A549 (cell line): ENCODE measurements at regions not wholly inside any gene's neighbourhood (a gene's known extent, or its start where the extent isn't known, plus 50 kb on each side); places are given as distances from the start of the nearest gene placed in this dataset.

Experiments used
- CHD4 ChIP-seq: fragments of 200-600 bp; sonication (generic); IDR thresholded peaks from 2 replicates; pipeline ENCODE4 v1.6.1; 2016; ENCODE audit warnings: antibody characterized with exemption, mild to moderate bottlenecking, borderline replicate concordance
- MAZ ChIP-seq: fragments of 150-350 bp; IDR thresholded peaks from 2 replicates; pipeline ENCODE4 v1.6.1; 2014; ENCODE audit warnings: antibody characterized with exemption, low read depth, low read length, borderline replicate concordance
- MYC ChIP-seq: IDR thresholded peaks from 2 replicates; pipeline ENCODE4 v1.6.1; 2012; ENCODE audit warnings: mild to moderate bottlenecking, inconsistent platforms, low read length, improper control_type of control experiment, borderline replicate concordance
- POLR2A ChIP-seq: IDR thresholded peaks from 2 replicates; pipeline ENCODE4 v1.6.1; 2012; ENCODE audit warnings: mild to moderate bottlenecking, low read length
- RAD21 ChIP-seq, 2 experiments: fragments of >200 bp in 1 of 2; sonication (Bioruptor Twin) in 1 of 2; formaldehyde crosslinking in 1 of 2; IDR thresholded peaks in 1 of 2; conservative IDR thresholded peaks in 1 of 2; 2 replicates in 1 of 2; 3 replicates in 1 of 2; pipeline ENCODE4 v1.6.1; 2012 to 2018; ENCODE audit warnings: inconsistent platforms in 1 of 2
- RFX5 ChIP-seq: fragments of 450-650 bp; IDR thresholded peaks from 2 replicates; pipeline ENCODE4 v1.7.1; 2014; ENCODE audit warnings: antibody characterized with exemption, mild to moderate bottlenecking, moderate library complexity
- SREBF2 ChIP-seq: fragments of 450-650 bp; IDR thresholded peaks from 2 replicates; pipeline ENCODE4 v1.6.1; 2014; ENCODE audit warnings: mild to moderate bottlenecking, moderate library complexity
- TF ChIP-seq, protein P1 (sequence below): fragments of >200 bp; sonication (Bioruptor Twin); formaldehyde crosslinking; IDR thresholded peaks from 3 replicates; pipeline ENCODE4 v1.5.1; 2016
- TF ChIP-seq, protein P2 (sequence below): IDR thresholded peaks from 2 replicates; pipeline ENCODE4 v1.6.1; 2012
- TF ChIP-seq, protein P3 (sequence below): fragments of 200-600 bp; sonication (generic); IDR thresholded peaks from 2 replicates; pipeline ENCODE4 v1.6.1; 2016; ENCODE audit warnings: antibody characterized with exemption, mild to moderate bottlenecking, moderate library complexity
- TF ChIP-seq, protein P4 (sequence below): fragments of 450-650 bp; IDR thresholded peaks from 2 replicates; pipeline ENCODE4 v1.6.1; 2014; ENCODE audit warnings: antibody characterized with exemption
- TF ChIP-seq, protein P5 (sequence below): IDR thresholded peaks from 2 replicates; pipeline ENCODE4 v1.6.1; 2012

DNA sequence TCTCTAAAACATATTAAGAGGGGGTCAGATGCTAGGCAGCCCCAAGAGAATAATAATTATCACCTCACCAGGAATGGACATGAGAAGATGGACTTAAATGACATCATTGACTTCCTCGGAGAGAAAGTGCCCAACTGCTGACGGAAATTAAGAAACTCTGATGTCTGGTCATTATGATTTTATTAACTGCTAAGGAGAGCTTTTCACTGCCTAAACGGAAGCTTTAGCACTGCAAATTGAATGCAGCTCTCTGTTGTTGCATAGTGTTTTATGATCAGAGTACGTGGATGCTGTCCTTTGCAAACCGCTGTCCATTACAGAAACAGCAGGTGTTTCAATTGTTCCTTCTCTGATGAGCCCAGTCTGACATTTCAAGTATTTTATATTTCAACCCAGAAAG is 89.4 kb upstream of the GALNT17 start:
- TF ChIP-seq, protein P1, sequence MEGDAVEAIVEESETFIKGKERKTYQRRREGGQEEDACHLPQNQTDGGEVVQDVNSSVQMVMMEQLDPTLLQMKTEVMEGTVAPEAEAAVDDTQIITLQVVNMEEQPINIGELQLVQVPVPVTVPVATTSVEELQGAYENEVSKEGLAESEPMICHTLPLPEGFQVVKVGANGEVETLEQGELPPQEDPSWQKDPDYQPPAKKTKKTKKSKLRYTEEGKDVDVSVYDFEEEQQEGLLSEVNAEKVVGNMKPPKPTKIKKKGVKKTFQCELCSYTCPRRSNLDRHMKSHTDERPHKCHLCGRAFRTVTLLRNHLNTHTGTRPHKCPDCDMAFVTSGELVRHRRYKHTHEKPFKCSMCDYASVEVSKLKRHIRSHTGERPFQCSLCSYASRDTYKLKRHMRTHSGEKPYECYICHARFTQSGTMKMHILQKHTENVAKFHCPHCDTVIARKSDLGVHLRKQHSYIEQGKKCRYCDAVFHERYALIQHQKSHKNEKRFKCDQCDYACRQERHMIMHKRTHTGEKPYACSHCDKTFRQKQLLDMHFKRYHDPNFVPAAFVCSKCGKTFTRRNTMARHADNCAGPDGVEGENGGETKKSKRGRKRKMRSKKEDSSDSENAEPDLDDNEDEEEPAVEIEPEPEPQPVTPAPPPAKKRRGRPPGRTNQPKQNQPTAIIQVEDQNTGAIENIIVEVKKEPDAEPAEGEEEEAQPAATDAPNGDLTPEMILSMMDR, result no peak
- TF ChIP-seq POLR2A (no peak), CHD4 (no peak), RAD21 (conservative IDR thresholded peaks at IDR 0.05 in 1 of 2, IDR thresholded peaks at IDR 0.05 in 1 of 2) (no peak), SREBF2 (no peak), RFX5 (no peak), MYC (no peak), MAZ (no peak)
- TF ChIP-seq, protein P2, sequence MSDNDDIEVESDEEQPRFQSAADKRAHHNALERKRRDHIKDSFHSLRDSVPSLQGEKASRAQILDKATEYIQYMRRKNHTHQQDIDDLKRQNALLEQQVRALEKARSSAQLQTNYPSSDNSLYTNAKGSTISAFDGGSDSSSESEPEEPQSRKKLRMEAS, result no peak
- TF ChIP-seq, protein P3, sequence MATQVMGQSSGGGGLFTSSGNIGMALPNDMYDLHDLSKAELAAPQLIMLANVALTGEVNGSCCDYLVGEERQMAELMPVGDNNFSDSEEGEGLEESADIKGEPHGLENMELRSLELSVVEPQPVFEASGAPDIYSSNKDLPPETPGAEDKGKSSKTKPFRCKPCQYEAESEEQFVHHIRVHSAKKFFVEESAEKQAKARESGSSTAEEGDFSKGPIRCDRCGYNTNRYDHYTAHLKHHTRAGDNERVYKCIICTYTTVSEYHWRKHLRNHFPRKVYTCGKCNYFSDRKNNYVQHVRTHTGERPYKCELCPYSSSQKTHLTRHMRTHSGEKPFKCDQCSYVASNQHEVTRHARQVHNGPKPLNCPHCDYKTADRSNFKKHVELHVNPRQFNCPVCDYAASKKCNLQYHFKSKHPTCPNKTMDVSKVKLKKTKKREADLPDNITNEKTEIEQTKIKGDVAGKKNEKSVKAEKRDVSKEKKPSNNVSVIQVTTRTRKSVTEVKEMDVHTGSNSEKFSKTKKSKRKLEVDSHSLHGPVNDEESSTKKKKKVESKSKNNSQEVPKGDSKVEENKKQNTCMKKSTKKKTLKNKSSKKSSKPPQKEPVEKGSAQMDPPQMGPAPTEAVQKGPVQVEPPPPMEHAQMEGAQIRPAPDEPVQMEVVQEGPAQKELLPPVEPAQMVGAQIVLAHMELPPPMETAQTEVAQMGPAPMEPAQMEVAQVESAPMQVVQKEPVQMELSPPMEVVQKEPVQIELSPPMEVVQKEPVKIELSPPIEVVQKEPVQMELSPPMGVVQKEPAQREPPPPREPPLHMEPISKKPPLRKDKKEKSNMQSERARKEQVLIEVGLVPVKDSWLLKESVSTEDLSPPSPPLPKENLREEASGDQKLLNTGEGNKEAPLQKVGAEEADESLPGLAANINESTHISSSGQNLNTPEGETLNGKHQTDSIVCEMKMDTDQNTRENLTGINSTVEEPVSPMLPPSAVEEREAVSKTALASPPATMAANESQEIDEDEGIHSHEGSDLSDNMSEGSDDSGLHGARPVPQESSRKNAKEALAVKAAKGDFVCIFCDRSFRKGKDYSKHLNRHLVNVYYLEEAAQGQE, result no peak
- TF ChIP-seq, protein P4, sequence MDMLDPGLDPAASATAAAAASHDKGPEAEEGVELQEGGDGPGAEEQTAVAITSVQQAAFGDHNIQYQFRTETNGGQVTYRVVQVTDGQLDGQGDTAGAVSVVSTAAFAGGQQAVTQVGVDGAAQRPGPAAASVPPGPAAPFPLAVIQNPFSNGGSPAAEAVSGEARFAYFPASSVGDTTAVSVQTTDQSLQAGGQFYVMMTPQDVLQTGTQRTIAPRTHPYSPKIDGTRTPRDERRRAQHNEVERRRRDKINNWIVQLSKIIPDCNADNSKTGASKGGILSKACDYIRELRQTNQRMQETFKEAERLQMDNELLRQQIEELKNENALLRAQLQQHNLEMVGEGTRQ, result no peak
- TF ChIP-seq, protein P5, sequence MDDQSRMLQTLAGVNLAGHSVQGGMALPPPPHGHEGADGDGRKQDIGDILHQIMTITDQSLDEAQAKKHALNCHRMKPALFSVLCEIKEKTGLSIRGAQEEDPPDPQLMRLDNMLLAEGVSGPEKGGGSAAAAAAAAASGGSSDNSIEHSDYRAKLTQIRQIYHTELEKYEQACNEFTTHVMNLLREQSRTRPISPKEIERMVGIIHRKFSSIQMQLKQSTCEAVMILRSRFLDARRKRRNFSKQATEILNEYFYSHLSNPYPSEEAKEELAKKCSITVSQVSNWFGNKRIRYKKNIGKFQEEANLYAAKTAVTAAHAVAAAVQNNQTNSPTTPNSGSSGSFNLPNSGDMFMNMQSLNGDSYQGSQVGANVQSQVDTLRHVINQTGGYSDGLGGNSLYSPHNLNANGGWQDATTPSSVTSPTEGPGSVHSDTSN, result no peak
